HG02870 (cell line): ENCODE measurements at regions not wholly inside any gene's neighbourhood (a gene's known extent, or its start where the extent isn't known, plus 50 kb on each side); places are given as distances from the start of the nearest gene placed in this dataset.

Experiments
- ATAC-seq: cut with Tn5 transposase; IDR thresholded peaks from one replicate; pipeline ENCODE4 v1.9.1; 2021; ENCODE audit warnings: mild to moderate bottlenecking, moderate library complexity; ENCODE audit not compliant: unreplicated experiment

DNA sequence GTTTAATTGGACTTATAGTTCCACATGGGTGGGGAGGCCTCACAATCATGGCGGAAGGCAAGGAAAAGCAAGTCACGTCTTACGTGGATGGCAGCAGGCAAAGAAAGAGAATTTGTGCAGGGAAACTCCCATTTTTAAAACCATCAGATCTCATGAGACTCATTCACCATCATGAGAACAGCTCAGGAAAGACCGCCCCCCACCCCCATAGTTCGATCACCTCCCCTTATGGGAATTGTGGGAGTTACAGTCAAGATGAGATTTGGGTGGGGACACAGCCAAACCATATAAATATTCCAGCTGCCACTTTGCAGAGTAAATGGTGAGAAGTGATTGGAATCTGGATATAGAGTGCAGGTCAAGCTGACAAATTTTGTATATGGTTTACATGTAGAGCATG, 187.4 kb downstream of the ARL4C start:
- ATAC-seq: no peak

DNA sequence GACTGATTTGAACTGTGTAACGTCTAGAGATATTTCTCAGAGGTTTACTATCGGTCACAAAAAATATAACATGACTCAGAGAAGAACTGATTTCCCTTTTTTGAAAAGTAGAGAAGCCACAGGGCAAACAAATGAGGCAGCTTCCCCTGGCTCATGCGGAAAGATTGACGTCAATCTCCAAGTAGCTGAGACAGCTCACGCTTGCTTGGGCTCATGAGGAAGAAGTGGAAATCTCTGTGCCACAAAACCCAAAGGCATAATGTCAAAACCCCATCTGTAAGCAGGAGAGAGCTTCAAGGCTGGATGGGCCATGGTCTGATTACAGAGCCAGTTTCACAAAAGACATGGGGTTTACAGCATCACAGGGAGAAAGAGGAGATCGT, 188.1 kb downstream of the ARL4C start:
- peak; percentile 90 for ATAC-seq

DNA sequence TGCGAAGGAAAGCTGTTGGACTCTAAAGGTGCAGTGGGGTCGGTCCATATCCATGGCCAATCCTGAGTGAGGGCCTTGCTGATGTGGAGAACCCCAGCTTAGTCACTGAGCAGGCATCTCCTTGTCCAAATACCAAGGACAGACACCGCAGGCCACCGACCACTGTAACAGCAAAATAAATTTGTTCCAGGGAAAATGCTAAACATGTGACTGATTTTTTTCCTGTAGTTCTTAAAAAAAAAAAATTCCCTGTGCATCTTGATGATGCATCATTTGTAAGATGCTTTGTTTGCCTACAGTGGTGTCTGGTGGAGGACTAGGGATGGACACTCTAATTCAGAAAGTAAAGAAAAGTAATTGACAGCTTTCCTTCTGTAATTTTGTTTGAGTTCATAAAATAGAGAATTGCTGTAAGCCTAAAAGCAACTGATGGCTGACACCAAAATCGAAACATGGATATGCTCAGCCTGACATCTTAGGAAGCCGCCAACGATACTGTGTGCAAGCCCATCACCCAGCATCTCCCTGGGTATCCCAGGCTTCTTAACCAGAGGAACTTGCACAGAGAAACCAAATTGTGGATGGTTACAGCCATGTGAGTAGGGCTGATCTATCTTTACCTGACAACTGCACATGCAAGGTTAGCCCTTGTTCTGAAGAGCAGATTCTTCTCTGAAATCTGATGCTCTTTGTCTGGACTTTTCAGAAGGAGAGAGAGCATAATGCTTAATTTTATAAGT, 188.6 kb downstream of the ARL4C start:
- ATAC-seq: peak; percentile 12

DNA sequence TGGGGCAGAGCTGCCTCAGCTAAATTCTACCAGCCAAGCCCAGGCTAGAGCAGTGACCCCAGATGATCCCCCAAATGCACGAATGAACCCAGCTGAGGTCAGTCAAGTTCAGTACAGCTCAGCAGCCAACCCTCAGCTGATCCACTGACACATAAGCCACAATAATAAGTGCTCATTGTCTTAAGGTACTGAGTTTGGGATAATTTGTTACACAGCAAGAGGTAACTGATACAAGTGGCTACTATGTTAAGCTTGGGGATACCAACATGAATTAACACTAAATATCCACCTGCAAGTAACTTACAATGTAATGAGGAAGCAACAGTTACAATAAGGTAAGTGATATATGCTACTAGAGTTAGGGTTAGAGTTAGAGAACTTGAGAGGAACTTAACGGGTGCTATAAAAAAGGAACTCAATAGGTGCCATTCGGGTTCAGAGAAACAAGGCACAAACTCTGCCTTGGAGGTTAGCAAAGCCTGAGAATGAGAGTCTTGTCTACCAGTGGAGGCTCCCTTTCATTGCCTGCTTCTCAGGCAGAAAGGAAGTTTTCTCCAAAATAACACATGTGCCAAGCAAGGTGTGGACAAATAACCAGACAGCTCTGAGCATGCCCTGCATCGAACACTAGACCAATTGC, 189.4 kb downstream of the ARL4C start:
- ATAC-seq: no peak

DNA sequence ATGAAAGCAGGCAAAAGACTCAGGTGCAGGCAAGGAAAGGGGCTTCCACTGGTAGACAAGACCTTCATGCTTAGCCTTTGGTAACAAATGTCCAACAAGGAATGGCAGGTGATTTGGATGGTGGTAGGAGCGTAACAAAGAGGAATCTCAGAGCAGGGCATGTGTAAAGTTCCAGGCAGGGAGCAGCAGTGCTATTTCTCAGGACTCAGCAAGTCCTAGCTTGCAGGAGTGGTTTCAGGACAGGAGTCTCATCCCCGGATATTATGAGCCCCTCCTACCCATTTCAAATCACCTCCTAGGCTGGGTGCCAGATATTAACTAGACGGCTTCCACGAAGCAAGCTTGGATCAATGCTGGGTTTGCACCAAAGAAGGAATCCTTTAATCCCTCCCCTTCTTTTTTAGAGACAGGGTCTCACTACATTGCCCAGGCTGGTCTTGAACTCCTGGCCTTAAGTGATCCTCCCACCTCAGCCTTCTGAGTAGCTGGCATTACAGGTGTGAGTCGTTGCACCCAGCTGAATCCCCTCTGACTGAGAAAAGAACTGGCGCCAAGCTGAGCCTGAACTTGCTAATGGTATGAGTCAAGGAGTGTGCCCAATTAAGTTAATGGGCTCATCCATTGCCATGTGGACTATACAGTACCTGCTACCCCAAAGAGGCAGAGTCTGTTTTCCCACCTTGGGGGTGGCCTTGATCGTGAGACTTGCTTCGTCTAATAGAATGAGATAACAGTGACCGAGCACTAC, 190.3 kb downstream of the ARL4C start:
- ATAC-seq: no peak

DNA sequence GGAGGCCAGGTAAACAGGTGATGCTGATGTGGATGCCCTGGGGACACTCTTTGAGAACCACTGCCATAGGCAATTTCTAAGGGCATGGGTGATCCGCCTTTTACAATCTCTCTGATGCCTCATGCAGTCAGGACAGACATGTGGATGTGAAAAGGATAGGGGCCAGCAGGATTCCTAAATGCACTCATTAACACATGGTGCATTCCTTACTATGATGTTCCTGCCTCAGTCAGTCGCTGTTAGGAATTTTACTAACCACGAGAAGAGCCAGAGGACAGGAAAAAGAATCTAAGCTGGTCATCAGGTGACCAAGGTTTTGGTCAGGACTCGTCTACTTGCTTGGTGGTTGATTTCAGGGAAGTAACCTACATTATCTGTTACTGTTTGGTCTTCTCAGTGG, 191.0 kb downstream of the ARL4C start:
- no peak for ATAC-seq

DNA sequence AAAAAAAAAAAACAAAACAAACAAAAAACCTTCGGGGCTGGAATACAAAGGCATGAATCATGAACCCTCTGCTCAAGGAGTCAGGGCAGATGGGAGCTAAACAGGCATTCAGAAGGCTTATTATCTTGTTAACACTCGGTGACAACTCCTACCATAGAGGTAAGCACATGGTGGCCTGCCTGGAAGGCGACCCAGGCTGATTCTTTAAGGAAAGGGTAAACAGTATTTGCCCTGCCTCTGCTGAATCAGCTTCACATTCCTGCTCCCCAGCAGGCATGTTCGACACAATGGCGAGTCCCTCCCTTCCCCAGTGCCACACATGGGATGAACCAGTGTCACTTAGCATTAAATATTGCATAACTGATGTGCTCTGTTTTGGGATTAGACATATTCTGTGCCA, 191.9 kb downstream of the ARL4C start:
- ATAC-seq: no peak

DNA sequence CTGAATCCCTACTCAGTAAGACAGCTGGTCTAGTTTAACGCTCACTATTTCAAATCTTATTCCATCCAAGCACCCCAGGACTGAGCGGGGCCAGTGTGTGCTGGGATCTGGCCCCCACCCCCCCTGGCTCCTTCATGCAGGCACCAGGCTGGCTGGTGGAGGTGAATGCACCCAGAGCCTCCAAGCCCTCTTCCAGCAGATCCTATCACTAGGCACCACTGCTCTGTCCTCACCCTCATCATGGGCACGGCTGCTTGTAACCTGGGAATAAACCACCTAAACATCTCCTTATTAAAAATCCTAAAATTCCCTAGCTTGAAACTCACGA, 194.3 kb downstream of the ARL4C start:
- no peak for ATAC-seq

DNA sequence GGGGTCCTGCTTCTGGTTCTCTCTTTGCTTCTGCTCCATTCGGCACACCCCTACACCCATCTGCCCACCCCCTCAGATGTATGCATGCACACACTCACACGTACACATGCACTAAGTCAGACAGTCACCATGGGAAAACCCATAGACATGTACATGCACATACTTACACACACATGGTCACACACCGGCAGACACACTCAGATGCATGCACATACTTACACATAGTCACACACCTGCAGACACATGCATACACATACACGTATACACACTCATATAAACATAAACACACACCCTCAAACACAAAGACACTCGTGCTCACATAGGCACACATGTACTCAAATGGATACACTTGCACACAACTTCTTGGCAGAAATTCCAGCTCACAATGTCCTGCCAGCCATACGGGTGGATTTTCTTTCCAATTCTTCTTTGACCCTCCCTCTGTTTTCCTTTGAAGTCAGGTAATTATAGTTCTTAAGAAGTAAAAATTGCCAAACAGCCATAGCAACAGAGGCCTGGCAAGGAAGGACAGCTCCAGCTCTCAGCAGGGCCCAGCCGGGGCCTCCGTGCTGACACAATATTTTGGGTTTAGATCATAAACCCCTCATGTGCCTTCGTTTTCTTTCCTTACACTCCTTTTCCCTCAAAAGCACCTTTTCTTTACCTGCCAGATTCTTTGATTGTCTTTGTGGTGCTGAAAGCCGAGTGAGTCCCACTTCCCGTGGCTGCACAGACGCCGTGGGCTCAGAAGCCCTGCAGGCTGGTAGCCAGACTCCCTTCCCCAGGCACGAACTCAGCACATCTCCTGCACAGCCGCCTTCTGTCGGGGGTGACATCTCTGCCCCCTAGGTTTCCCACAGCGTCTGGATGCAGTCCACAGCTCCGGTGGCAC, 195.7 kb downstream of the ARL4C start:
- no peak for ATAC-seq

DNA sequence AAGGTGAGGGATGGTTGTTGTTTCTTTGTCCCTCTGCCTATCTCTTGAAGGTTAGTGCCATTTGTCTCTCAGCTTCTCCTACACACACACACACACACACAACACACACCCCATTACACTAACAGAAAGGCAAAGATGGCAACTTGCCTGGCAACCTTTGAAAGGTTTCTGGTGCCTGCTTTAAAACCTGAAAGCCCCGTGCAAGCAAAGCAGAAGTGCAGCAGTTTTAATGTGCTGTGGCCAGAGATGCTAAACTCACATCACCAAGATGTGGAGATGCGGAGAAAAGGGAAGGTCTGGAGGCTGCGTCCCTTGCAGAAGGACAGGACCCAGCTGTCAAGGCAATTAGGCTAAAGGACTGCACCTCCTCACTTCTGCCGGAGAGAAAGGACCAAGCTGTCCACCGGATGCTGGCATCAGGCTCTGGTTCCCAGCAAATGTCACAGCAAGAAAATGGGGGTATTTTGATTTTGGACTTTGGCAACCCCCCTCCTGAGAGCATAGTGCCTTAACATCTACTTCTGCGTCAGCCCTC, 196.4 kb downstream of the ARL4C start:
- no peak for ATAC-seq

DNA sequence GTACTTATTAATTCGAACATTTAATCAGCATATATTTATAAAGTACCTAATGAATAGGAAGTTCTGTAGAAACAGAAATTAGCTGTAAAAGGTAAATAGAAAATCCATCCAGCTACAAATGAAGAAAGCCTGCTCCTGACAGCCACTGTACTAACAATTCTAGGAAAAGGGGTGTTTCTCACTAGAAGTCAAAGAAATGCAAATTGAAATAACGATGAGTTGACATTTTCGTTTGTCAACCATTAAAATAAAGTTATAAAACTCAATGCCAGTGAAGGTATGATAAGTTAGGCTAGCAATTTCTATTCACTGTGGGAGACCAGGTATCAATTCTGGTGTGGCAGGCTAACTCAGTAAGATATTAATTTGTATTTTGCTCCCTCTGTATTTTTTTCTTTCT, 198.0 kb downstream of the ARL4C start:
- no peak for ATAC-seq

DNA sequence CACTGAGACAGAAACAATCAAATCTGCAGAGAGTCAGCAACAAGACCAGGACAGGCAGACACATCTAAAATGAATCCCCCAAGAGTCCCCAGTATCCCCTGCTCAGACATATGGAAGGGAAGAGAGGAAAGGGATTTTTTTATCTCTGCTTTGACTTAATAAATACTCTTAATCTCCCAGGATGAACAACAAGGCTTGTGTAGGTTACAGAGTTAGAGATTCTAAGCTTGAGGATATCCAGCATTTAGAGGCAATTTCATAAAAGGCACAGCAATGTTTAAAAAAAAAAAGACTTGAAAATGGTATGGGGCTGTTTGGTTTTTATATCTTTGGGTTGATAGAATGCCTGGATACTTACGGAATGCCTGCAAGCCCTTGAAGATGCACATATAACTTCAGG, 199.9 kb downstream of the ARL4C start:
- no peak for ATAC-seq

DNA sequence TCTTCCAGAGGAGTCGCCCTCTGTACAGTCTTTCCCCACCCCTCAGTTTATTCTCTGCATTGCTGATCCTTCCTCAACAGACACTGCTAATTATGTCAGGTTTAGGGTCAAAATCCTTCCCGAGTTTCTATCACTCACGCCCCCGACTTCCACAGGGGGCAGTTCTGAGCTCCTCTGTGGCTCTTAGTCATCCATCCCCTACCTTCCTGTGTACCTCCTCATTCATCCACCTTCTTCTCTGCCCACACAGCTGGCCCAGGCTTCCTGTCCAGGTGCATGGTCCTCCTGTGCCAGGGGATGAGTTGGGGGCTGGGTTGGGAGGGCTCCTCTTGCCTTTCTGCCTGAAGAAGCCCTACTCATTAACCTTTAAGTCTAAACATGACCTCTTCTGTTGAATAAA, 202.9 kb downstream of the ARL4C start:
- no peak for ATAC-seq

DNA sequence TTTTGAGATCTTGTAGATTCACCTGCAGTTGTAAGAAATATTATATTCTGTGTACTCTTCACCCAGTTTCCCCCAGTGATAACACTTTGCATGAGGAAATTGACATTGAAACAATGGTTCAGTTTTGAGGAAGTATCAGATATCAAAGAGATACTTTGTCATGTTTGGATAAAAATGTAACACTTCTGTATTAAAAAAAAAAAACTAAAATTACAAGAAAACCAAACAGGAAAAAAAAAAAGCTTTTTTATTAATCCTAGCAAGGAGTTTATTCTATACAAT, 204.0 kb downstream of the ARL4C start:
- no peak for ATAC-seq

DNA sequence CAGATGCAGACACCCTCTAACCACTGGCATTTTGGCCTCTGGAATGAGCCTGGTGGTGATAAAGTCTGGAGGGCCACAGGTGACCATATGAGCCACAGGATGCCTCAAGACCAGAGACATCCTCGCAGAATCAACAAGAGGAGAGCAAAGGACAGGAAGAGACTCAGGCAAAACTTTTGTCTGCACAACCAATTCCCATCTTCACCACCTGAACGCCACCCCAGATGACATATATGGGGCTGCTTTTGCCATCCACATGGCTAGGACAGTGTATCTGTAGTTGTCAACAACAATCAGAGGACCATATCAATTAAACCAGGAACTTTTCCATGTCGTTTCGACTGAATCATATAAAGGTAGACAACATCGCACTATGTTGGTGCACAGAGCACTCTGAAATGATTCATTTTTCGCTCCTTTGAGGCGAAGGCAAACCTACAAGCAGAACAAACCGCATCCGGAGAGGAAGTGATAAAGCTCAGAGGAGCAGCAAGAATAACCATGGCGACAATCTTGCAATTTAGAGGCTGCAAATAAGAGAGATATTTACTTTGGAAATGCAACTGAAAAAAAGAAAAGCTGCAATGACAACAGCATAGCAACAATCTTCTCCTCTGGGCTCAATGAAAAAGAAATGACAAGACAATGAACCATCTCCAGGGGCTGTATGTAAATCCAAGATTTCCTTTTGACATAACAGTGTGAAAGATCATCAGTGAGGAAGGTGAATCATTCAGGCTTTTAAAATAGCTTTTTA, 204.5 kb downstream of the ARL4C start:
- ATAC-seq: peak; percentile 64

DNA sequence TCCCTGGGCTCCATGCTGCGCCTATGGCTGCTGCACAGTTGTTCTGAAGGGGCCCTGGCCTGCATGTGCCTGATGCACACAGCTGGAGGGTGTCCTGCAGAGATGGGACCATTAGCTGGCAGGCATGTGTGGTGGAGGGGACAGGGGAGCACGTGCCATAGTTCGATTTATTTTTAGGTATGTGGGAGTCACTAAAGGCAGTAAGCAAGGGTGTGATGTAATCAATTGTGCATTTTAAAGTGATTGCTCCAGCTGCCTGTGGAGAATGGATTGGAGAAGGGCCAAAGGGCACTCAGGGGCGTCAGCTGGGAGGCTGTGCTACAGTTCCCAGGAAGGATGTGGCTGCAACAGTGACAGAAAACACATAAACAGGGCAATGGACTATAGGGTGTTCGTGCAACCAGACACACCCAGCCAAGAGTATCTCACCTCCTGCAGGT, 205.1 kb downstream of the ARL4C start:
- peak; percentile 14 for ATAC-seq

DNA sequence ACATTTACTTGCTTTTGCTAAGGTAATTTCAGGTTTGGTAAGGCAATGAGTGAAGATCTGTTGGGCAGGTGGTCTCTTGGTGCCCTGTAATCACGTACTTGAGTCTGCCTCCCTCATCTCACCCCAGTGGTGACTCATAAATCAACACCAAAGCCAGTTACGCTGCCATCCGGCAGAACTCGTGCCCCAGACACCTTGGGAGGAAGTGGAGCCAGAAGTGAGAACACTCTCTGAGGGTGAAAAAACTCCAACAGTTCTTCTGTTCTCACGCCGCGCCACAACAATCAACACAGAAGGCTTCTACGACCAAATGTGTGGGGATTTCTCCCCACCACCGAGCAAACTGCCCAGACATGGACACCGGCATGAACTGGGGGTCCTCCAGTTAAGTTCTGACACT, 206.2 kb downstream of the ARL4C start:
- ATAC-seq: peak; percentile 51

DNA sequence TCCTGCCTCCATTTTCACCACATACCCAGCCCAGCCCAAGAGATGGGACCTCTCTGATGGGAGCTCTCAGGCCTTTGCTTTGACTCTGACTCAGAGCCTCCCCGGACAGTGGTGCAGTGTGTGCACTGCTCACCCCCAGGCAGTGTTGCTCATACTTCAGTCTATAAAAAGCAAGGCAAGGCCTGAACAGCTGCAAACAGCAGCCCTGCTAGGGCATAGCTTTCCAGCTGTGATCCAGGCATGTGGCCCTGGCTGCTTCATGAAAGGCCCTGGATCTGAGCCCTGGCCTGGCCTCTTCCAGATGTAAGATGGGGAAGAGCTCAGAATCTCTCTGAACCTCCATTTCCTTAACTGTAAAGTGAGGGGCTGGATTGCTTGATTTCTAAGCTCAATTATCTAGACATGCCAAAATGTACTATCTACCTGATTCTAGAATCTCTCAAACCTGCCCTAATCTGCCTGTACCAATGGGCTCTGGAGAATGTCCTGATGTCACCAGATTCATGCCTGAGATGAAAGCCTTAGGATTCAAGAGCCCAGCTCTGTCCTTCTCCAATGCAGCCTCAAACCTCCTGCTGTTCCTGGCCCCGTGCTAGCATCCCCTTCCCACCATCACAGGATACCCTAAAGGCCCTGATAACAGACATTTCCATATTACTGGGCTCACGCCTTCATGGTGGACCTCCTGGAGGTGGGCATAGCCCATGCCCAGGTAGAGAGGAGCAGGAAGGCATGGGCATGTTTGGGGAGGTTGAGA, 206.9 kb downstream of the ARL4C start:
- no peak for ATAC-seq

DNA sequence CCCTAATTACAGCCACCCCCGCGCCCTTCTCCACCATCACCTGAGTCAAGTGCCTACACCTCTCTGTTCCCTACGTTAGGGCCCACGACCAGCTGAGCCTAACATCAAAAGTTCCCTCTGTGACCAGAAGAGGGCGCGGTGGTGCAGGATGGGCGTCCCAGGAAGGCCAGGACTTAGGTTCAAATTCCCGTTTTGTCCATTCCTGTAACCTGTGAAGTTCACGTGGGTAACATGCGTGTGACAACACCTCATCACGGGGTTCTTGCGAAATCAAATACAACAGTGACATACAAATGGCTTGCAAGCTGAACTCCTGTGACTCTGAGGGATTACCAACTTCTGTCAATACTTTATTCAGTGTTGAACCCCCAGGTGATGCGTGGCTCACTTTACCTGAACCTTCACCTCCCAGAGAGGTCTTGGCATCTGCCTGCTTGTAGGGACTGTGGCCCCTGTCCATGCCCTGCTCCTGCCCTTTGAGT, 207.9 kb downstream of the ARL4C start:
- no peak for ATAC-seq

DNA sequence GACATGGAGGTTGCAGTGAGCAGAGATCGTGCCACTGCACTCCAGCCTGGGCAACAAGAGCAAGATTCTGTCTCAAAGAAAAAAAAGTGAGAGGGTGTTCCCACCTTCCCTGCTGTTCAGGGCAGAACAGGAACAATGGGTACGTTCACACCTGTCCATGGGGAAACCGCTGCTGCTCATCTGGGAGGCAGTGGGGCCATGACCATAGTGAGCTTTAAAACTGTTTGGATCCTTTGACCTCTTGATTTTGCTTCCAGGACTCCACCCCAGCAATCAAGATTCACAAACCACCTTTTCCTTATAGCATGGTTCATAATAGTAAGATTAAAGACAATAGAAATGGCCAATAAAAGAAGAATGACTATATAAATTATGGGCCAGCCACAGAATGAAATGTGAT, 209.2 kb downstream of the ARL4C start:
- no peak for ATAC-seq
